SK-N-SH (cell line): ENCODE measurements at regions not wholly inside any gene's neighbourhood (a gene's known extent, or its start where the extent isn't known, plus 50 kb on each side); places are given as distances from the start of the nearest gene placed in this dataset.

ENCODE experiments used
- CTCF ChIA-PET: fragments of 300-600, 350-600 bp; formaldehyde crosslinking; extraction: SDS; loops from one replicate; lab custom pipeline; 2021; lab: Yijun Ruan, JAX
- POLR2A ChIA-PET: fragments of 350-600 bp; sonication (Branson Sonifier 250); formaldehyde crosslinking; extraction: SDS; loops from one replicate; lab custom pipeline; 2020; ENCODE audit warnings: antibody characterized with exemption, inconsistent platforms; lab: Yijun Ruan, JAX
- DNase-seq: peaks from one replicate; pipeline ENCODE4 v3.0.0; 2012
- H2AFZ ChIP-seq: fragments of 200-600 bp; sonication (generic); 2 replicates; pipeline ENCODE4 v1.8.1; 2016; ENCODE audit warnings: antibody characterized with exemption, mild to moderate bottlenecking, low read depth
- H3F3A ChIP-seq: fragments of 200-600 bp; sonication (generic); replicated peaks from 2 replicates; pipeline ENCODE3; 2016; ENCODE audit warnings: antibody characterized with exemption, mild to moderate bottlenecking; ENCODE audit not compliant: insufficient read depth
- H3K27ac ChIP-seq, 2 experiments: fragments of 200-500 bp in 1 of 2; fragments of 200-600 bp in 1 of 2; sonication (Bioruptor generic) in 1 of 2; sonication (generic), shearing (Covaris generic) in 1 of 2; 2 replicates each; pipeline versions ENCODE4 v1.5.1 to v1.6.1; 2014 to 2016; ENCODE audit warnings: low read depth in 2 of 2, inconsistent platforms in 1 of 2, low read length in 1 of 2, mild to moderate bottlenecking in 1 of 2, mixed read lengths in 1 of 2
- H3K27me3 ChIP-seq: fragments of 200-600 bp; sonication (generic), shearing (Covaris generic); 2 replicates; pipeline ENCODE4 v1.6.1; 2016; ENCODE audit warnings: mixed run types; ENCODE audit not compliant: insufficient read depth
- H3K36me3 ChIP-seq, 2 experiments: fragments of 200-500 bp in 1 of 2; fragments of 200-600 bp in 1 of 2; sonication (Bioruptor generic) in 1 of 2; sonication (generic) in 1 of 2; replicated peaks in 1 of 2; 2 replicates each; pipeline versions ENCODE3 to v1.5.1; 2014 to 2016; ENCODE audit warnings: low read length in 1 of 2, mild to moderate bottlenecking in 1 of 2; ENCODE audit not compliant: insufficient read depth in 2 of 2, control insufficient read depth in 1 of 2
- H3K4me1 ChIP-seq, 2 experiments: fragments of 200-500 bp in 1 of 2; fragments of 200-600 bp in 1 of 2; sonication (Bioruptor generic) in 1 of 2; sonication (generic), shearing (Covaris generic) in 1 of 2; 2 replicates each; pipeline versions ENCODE4 v1.5.1 to v1.6.1; 2014 to 2016; ENCODE audit warnings: low read depth in 1 of 2, low read length in 1 of 2, mixed run types in 1 of 2; ENCODE audit not compliant: insufficient read depth in 2 of 2, control insufficient read depth in 1 of 2
- H3K4me2 ChIP-seq: fragments of 200-600 bp; sonication (generic), shearing (Covaris generic); 2 replicates; pipeline ENCODE4 v1.6.1; 2017; ENCODE audit warnings: mixed run types
- H3K4me3 ChIP-seq, 2 experiments: fragments of 200-500 bp in 1 of 2; fragments of 200-600 bp in 1 of 2; sonication (Bioruptor generic) in 1 of 2; sonication (generic), shearing (Covaris generic) in 1 of 2; 2 replicates each; pipeline versions ENCODE4 v1.5.1 to v1.8.1; 2014 to 2016; ENCODE audit warnings: low read depth in 2 of 2, inconsistent platforms in 1 of 2, low read length in 1 of 2, mild to moderate bottlenecking in 1 of 2, mixed read lengths in 1 of 2, moderate library complexity in 1 of 2
- H3K79me2 ChIP-seq: fragments of 200-600 bp; sonication (generic); 2 replicates; pipeline ENCODE4 v1.8.1; 2017; ENCODE audit warnings: mild to moderate bottlenecking; ENCODE audit not compliant: insufficient read depth
- H3K9ac ChIP-seq: fragments of 200-600 bp; sonication (generic); 2 replicates; pipeline ENCODE4 v1.6.1; 2017; ENCODE audit warnings: mixed run types
- H3K9me2 ChIP-seq: fragments of 200-600 bp; sonication (generic); 2 replicates; pipeline ENCODE4 v1.6.1; 2017; ENCODE audit warnings: mixed run types
- H3K9me3 ChIP-seq: fragments of 200-600 bp; sonication (generic); 2 replicates; pipeline ENCODE4 v1.6.1; 2017; ENCODE audit warnings: mixed run types, mild to moderate bottlenecking, moderate library complexity
- H4K20me1 ChIP-seq: fragments of 200-600 bp; sonication (generic); 2 replicates; pipeline ENCODE4 v1.6.1; 2017; ENCODE audit warnings: mild to moderate bottlenecking, mixed run types; ENCODE audit not compliant: insufficient read depth
- ELF1 ChIP-seq: IDR thresholded peaks from 2 replicates; pipeline ENCODE4 v1.4.0; 2012
- EZH2phosphoT487 ChIP-seq: fragments of 200-600 bp; sonication (generic); IDR thresholded peaks from 2 replicates; pipeline ENCODE4 v1.6.1; 2017; ENCODE audit warnings: low read depth, mixed run types, mild to moderate bottlenecking, antibody characterized with exemption, moderate library complexity, borderline replicate concordance
- FOSL2 ChIP-seq: IDR thresholded peaks from 2 replicates; pipeline ENCODE4 v1.4.0; 2012; ENCODE audit warnings: low read depth, mild to moderate bottlenecking, moderate library complexity, borderline replicate concordance
- FOXJ3 ChIP-seq: sonication (generic); formaldehyde crosslinking; IDR thresholded peaks from 2 replicates; pipeline ENCODE4 v1.5.1; 2020; ENCODE audit warnings: mild to moderate bottlenecking, missing genetic modification reagents
- FOXM1 ChIP-seq: IDR thresholded peaks from 2 replicates; pipeline ENCODE4 v1.4.0; 2012; ENCODE audit warnings: low read depth, mild to moderate bottlenecking
- GABPA ChIP-seq: IDR thresholded peaks from 2 replicates; pipeline ENCODE4 v1.4.0; 2012; ENCODE audit warnings: low read depth, mild to moderate bottlenecking
- JUND ChIP-seq: IDR thresholded peaks from 2 replicates; pipeline ENCODE4 v1.4.0; 2012
- MEF2A ChIP-seq: IDR thresholded peaks from 2 replicates; pipeline ENCODE4 v1.4.0; 2012; ENCODE audit warnings: low read depth, borderline replicate concordance
- NFIC ChIP-seq: IDR thresholded peaks from 2 replicates; pipeline ENCODE4 v1.4.0; 2012; ENCODE audit warnings: borderline replicate concordance
- POLR2AphosphoS5 ChIP-seq: IDR thresholded peaks from 2 replicates; pipeline ENCODE4 v1.6.1; 2012; ENCODE audit warnings: low read depth, low read length
- RXRA ChIP-seq: IDR thresholded peaks from 2 replicates; pipeline ENCODE4 v1.4.0; 2012; ENCODE audit warnings: low read depth, mild to moderate bottlenecking, borderline replicate concordance
- SIN3A ChIP-seq: IDR thresholded peaks from 2 replicates; pipeline ENCODE4 v1.6.1; 2012; ENCODE audit warnings: low read depth, mild to moderate bottlenecking, low read length, moderate library complexity, borderline replicate concordance
- SMC3 ChIP-seq: IDR thresholded peaks from 2 replicates; pipeline ENCODE4 v1.6.1; 2012; ENCODE audit warnings: low read depth, low read length, improper control_type of control experiment
- TCF12 ChIP-seq: IDR thresholded peaks from 2 replicates; pipeline ENCODE4 v1.4.0; 2012
- WGBS: methylation state at CpG from one replicate; pipeline ENCODE4 v1.1.6; 2017; ENCODE audit warnings: low lambda C conversion rate; 5-methylcytosine and 5-hydroxymethylcytosine counted together
- TF ChIP-seq, protein P1 (sequence below): fragments of 200-600 bp; sonication (generic); IDR thresholded peaks from 2 replicates; pipeline ENCODE4 v1.6.1; 2017; ENCODE audit warnings: antibody characterized with exemption, mild to moderate bottlenecking, moderate library complexity
- TF ChIP-seq, protein P2 (sequence below): IDR thresholded peaks from 2 replicates; pipeline ENCODE4; 2012

DNA sequence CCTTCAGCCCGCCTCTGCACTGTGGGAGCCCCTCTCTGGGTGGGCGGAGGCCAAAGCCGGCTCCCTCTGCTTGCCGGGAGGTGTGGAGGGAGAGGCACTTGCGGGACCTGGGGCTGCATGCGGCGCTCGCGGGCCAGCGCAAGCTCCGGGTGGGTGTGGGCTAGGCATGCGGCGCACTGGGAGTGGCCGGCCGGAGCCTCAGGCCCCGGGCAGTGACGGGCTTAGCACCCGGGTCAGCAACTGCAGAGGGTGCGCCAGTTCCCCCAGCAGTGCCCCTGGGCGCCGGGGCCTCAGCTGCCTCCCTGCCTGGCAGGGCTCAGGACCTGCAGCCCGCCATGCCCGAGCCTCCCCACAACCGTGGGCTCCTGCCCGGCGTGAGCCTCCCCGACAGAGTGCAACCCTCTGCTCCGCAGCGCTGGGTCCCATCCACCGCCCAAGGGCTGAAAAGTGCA lies 98.9 kb upstream of the POU1F1 start:
- ChIA-PET CTCF (no interaction called here), POLR2A (no interaction called here)
- Histone ChIP-seq H3K4me3 (no peak overlapping the region), H3K9ac (no peak overlapping the region), H3K27me3 (peaks cover 21% of the 10 kb centered on the region), H3K27ac (no peak overlapping the region), H3K4me2 (no peak overlapping the region), H3K9me3 (no peaks in the 10 kb centered on the region), H2AFZ (no peak overlapping the region), H3K36me3 (no peaks in the 10 kb centered on the region), H3K79me2 (no peaks in the 10 kb centered on the region), H3K9me2 (no peaks in the 10 kb centered on the region), H3K4me1 (no peaks in the 10 kb centered on the region), H3F3A (no peaks in the 10 kb centered on the region), H4K20me1 (no peaks in the 10 kb centered on the region)
- WGBS, result 40% methylated on average over 4 of the region's 30 CpGs
- TF ChIP-seq SIN3A, result no peak
- TF ChIP-seq GABPA, result no peak
- TF ChIP-seq, protein P1, sequence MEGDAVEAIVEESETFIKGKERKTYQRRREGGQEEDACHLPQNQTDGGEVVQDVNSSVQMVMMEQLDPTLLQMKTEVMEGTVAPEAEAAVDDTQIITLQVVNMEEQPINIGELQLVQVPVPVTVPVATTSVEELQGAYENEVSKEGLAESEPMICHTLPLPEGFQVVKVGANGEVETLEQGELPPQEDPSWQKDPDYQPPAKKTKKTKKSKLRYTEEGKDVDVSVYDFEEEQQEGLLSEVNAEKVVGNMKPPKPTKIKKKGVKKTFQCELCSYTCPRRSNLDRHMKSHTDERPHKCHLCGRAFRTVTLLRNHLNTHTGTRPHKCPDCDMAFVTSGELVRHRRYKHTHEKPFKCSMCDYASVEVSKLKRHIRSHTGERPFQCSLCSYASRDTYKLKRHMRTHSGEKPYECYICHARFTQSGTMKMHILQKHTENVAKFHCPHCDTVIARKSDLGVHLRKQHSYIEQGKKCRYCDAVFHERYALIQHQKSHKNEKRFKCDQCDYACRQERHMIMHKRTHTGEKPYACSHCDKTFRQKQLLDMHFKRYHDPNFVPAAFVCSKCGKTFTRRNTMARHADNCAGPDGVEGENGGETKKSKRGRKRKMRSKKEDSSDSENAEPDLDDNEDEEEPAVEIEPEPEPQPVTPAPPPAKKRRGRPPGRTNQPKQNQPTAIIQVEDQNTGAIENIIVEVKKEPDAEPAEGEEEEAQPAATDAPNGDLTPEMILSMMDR, result no peak
- no peak for TF ChIP-seq ELF1
- TF ChIP-seq FOXJ3 (CRISPR knock-in tag), result no peak
- no peak for TF ChIP-seq EZH2phosphoT487
- TF ChIP-seq POLR2AphosphoS5, result no peak
- TF ChIP-seq SMC3, result no peak
- no peak for TF ChIP-seq TCF12
- DNase-seq, result no peak

DNA sequence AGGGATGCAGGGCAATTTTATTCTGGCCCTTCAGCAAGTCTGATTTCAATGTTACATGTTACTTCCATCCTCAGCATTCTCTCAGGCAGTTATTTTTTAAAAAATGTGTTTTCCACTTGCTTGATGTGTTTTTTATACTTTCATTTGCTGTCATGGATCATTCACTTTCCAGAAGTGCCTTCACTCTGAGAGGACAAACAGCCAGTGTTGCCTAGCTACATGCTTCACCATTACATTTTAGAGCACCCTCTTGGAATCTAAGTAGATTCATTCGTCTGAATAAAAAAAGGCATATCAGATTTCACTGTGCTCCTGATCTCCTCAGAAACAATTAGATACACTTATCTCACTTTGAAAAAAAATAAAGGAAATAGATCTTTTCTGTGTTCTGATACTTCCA lies 93.6 kb upstream of the POU1F1 start:
- ChIA-PET POLR2A (no interaction called here), CTCF (interaction anchor here (1.3 to 4.1 kb wide), 2 partner anchors 9 to 19 kb away, joined by 4 to 16 read pairs; no protein-coding TSS in a partner anchor)
- H3K4me1 ChIP-seq, result no peaks in the 10 kb centered on the region
- no peaks in the 10 kb centered on the region for H3K9me3 ChIP-seq
- TF ChIP-seq NFIC, result no peak
- TF ChIP-seq MEF2A, result no peak
- TF ChIP-seq, protein P1, result no peak
- no peak for TF ChIP-seq RXRA
- TF ChIP-seq FOXM1, result no peak
- no peak for TF ChIP-seq POLR2AphosphoS5
- no peak for TF ChIP-seq FOSL2
- TF ChIP-seq GABPA, result no peak
- TF ChIP-seq, protein P2, sequence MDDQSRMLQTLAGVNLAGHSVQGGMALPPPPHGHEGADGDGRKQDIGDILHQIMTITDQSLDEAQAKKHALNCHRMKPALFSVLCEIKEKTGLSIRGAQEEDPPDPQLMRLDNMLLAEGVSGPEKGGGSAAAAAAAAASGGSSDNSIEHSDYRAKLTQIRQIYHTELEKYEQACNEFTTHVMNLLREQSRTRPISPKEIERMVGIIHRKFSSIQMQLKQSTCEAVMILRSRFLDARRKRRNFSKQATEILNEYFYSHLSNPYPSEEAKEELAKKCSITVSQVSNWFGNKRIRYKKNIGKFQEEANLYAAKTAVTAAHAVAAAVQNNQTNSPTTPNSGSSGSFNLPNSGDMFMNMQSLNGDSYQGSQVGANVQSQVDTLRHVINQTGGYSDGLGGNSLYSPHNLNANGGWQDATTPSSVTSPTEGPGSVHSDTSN, result no peak
- TF ChIP-seq FOXJ3 (CRISPR knock-in tag), result no peak
- no peak for TF ChIP-seq JUND
- no peaks in the 10 kb centered on the region for H4K20me1 ChIP-seq
- no peak overlapping the region for H3K27ac ChIP-seq
- no peak overlapping the region for H3K4me3 ChIP-seq
- H2AFZ ChIP-seq, result no peak overlapping the region
- DNase-seq, result no peak
- 0% methylated on average over 1 of the region's 1 CpG for WGBS
- no peaks in the 10 kb centered on the region for H3K9me2 ChIP-seq
- no peak overlapping the region for H3K9ac ChIP-seq
- peaks cover 9% of the 10 kb centered on the region; the same call in 1 of the 2 replicates for H3K27me3 ChIP-seq
- no peak overlapping the region for H3K4me2 ChIP-seq
- no peaks in the 10 kb centered on the region for H3K36me3 ChIP-seq
- H3F3A ChIP-seq, result no peaks in the 10 kb centered on the region
- H3K79me2 ChIP-seq, result no peaks in the 10 kb centered on the region
